ENCODE measurements at regions not wholly inside any gene's neighbourhood (a gene's known extent, or its start where the extent isn't known, plus 50 kb on each side); places are given as distances from the start of the nearest gene placed in this dataset.
"Not testable (repeated sequence)": the region's sequence is repeated elsewhere in the genome, so short reads cannot be mapped to it uniquely, and the experiment has no call there.

DNA sequence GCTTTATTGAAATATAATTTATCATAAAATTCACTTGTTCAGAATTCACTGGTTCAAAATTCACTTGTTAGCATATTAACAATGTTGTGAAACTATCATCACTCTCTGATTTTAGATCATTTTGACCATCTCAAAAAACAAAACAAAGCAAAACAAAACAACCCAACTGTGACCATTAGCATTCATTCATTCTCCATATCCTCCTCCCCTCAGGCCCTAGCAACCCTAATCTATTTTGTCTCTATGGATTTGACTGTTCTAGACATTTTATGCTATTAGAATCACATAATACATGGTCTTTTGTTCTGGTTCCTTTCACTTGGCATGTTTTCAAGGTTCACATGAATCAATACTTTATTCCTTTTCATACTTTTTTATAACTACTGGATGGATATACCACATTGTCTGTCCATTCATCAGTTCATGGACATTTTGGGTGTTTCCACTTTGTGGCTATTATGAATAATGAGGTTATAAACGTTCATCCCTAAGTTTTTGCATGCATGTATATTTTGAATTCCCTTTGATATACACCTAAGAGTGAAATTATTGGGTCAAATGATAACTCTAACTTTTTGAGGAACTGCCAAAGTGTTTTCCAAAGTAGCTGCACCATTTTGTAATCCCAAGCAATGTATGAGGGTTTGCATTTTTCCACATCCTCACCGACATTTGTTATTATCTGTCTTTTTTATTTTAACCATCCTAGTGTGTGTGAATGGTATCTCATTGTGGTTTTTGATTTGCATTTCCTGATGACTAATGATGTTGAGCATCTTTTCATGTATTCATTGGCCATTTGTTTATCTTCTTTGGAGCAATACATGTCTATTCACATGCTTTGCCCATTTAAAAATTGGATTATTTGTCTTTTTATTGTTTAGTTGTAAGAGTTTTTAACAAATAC is 304.1 kb downstream of the SH3GL2 start:
- ATAC-seq (no peak), DNase-seq (ENCODE audit: low spot score) (no peak)
- intact Hi-C loops (cut with DNase I), result no loop called here

DNA sequence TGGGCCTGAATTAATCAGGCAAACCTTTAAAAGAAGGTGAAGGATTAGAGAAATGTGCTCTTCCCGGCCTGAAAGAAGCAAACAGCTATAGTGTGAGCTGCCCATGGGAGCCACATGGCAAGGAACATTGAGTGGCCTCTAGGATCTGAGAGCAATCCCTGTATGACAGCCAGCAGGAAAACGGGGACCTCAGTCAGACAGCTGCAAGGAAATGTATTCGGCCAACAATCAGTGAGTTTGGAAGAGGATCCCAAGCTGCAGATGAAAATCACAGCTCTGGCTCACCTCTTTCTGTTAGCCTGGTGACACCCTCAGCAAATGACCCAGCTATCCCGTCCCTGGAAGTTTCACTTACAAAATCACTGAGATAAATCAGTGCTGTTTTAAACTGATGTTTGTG is 309.2 kb downstream of the SH3GL2 start:
- ATAC-seq (no peak), DNase-seq (ENCODE audit: low spot score) (no peak)
- intact Hi-C loops (cut with DNase I), result no loop called here

DNA sequence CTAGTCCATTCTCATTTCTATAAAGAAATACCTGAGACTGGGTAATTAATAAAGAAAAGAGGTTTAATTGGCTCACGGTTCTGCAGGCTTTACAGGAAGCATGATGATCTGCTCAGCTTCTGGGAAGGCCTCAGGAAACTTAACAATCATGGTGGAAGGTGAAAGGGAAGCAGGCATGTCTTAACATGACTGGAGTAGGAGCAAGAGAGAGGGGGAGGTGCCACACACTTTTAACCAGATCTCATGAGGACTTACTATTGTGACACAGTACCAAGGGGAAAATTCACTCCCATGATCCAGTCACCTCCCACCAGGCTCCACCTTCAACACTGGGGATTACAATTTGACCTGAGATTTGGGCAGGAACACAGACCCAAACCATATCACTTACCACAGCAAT is 310.1 kb downstream of the SH3GL2 start:
- intact Hi-C loops (cut with DNase I); DNase-seq (ENCODE audit: low spot score); ATAC-seq: not testable (repeated sequence)

DNA sequence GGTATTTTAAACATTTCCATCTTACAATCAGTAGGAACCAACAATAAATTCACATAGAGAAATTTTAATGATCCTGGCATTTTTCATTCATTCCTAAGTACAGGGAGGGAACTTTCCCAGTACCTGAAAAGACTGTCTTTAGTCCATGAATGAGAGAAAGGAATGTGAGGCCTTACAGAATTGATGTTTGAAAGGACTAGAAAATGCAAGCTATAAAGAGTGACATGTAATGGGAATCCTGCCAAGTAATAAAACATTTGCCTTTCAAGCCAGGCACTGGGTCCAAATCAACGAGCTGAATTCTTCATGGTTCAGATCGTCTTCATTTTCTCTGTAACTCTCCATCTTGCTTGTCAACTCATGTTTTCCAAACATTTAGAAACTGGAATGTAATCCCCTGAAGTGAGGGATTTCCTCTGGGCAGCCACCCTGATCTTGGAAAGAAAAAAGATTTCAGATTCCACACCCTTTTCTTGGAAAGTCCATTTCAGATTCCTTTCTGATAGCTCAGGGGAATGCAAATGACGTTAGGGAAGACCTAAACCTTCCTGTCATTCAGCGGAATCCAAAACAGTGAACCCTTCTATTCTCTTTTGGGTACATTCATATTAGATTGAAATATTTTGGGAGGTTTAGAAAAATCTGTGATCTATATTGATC is 315.8 kb downstream of the SH3GL2 start:
- no peak for DNase-seq (ENCODE audit: low spot score)
- no peak for ATAC-seq
- intact Hi-C loops (cut with DNase I), result no loop called here

DNA sequence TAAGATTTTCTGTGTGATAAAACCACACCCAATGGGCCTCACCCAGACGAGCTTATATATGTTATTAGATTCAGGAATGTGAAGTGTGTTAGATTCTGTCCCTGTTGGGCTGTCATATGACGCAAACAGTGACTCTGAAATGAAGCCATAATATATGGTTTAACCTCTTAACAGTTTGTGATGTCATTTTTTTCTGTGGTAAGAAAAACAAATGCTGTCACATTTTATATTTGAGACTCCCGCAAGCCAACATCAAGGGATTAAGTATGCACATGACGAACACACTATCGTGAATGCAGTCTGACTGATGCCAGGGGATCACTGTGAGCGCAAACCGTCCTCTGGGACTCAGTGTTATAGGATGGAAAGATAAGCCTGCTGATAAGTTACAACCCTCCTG is 321.7 kb downstream of the SH3GL2 start:
- intact Hi-C loops (cut with DNase I), result no loop called here
- ATAC-seq, result no peak
- DNase-seq (ENCODE audit: low spot score), result no peak

DNA sequence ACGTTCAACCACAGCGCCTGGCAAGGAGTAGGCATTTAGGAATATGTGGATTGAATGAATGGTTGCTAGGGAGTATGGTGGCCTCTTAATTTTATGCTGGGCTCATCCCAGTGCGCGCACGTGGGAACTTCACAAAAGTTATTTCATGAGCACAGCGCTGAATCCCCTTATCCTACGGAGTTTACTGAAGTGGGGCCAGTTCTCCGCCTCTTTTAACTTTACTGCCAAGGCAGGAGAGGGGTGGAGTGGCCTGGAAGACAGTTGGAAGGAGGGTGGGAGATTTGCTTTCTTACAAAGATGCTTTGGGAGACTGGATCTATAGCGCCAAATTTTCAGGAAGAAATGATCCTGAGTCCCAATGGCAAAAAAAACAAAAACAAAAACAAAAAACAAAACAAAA is 326.5 kb downstream of the SH3GL2 start:
- intact Hi-C loops (cut with DNase I), result no loop called here
- DNase-seq (ENCODE audit: low spot score), result no peak
- no peak for ATAC-seq

DNA sequence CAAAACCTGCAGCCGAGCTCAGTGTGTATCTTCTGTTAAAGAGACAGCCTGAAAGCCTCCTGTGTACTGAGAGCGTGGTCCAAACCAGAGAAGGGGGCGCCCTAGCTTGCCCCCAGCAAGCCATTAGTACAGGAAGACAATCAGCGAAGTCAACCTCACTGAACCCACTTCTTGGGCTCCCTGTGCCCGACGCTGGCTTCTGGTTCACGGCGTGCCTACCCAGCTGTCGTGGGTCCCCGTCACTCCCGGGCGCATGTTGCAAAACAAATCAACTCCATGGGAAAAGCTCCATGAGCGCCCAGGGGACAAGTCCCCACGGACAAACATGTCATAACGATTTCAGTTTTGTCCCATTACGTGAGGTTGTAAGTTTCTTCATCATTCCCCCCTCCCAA is 326.9 kb downstream of the SH3GL2 start:
- DNase-seq (ENCODE audit: low spot score) (no peak), ATAC-seq (peak; percentile 44)
- intact Hi-C loops (cut with DNase I), result no loop called here

DNA sequence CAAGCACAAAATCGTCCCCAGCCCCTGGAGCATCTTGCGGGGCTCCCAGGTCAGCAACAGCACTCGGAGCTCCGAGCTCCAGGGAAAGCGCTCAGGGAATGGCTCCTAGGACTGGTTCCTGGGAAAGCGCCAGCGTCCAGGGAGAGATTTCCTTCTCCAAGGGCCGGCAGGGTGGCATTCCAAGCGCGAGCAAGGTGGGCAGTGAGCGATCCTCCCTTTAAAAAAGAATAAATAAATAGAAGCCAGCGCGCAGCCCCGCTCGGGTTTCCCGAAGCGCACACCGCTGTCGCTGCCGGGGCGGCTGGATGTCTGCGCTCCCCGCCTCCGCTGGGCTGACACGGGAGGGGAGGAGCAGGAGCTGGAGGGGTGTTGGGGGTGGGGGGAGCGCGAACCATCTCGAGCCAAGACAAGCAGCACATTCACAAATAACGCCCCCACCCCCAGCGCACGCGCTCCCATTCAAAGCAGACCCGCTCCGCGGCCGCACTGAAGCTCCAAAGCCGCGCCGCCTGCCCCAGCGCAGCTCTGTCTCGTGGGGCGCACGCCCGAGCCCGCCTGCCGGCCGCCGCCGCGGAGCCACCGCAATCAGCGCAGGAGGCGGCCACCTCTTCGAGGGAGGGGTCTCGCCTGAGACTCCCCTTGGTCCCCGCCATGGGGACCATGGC is 327.4 kb downstream of the SH3GL2 start:
- ATAC-seq (peak; percentile 61), DNase-seq (ENCODE audit: low spot score) (no peak)
- intact Hi-C loops (cut with DNase I), result no loop called here

DNA sequence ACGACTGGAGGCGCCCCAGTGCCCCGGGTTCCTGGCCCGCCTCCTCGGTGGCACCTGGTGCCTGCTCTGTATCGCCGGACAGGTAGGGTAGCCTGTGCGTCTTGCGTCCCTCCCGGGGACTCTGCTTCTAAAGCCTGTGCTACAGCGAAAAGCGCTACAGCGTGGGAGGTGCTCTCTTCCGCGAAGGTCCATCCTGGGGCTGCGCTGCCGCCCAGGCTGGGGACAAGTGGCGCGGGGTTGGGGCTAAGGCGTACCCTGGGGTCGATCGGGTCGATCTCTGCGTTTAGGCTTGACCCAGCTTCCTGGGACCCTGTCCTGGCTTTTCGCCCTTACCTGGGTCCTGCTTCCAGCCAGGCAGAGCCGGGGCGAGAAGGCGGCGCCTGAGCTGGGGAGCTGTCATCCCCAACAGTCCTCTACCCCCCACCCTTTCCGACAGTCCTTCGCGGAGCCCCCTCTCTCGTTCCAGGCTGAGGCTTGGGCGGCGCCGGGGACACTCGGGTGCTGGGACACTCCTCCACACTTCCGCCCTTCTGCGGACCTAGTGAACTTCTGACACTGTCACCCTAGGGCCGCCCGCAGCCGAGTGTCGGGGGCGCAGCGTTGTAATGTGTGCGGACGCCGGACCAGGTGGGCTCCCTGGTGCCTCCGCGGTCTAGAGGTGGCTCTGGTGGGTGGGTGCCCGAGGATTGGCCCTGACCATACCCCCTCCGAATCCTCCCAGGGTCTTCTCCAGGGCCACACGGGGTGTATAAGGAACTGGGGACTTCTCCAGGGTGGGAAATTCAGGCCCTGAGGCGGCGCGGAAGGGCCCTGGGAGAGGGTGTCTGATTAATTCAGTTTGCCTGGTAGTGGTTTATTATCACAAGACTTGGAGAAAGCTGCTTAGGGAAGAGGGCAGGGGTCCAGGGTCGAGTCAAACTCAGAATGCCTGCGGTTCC is 328.2 kb downstream of the SH3GL2 start:
- ATAC-seq (peak; percentile 65), DNase-seq (ENCODE audit: low spot score) (no peak)
- intact Hi-C loops (cut with DNase I), result no loop called here

DNA sequence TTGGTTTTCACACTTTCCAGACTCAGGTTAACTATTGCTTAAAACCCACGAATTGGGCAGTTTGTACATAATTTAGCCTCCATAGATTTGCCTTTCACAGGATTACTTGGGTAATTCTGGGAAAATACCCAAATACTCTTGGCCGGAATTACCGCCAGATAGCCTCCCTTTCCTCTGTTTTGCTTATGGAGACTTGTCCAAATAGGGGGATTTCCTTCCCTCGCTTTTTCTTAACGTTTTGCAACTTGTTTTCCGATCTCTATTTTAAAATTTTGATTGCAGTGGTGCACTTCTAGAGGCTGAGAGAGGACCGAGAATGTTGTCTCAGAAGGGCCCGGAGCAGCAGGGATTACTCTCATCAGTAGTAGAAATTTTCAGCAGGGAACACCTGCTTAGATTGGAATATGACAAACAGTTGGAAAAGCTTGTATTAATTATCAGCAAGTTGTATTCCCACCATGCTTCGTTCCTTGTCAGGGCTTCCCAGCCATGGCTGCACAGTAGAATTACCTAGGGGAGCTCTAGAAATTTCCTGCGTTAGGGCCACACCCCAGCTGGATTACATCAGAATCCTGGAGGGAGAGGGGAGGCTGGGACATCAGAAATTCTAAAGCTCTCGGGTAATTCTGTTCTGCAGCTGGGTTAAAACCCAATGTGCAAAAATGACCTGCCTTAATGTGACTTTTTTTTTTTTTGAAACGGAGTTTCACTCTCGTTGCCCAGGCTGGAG is 329.1 kb downstream of the SH3GL2 start:
- no peak for DNase-seq (ENCODE audit: low spot score)
- intact Hi-C loops (cut with DNase I), result no loop called here

DNA sequence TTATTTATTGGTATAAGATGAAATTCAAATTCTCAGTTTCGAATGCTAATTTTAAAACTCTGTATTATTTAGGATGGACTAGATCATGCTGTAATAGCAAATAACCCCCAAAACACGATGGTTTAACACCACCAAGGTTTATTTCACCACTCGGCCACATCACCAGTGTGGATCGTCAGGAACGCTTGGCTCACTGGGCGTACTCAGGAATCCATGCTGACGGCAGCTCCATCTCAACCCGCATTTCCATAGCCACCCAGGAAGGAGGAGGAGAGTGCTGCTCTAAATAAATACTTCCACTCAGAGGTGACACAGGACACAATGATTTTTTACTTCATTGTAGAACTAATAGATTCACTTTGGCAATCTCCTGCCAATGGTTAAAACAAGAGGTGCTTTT is 347.4 kb downstream of the SH3GL2 start:
- intact Hi-C loops (cut with DNase I), result no loop called here
- ATAC-seq (no peak), DNase-seq (ENCODE audit: low spot score) (no peak)

More for the DNA sequence above, 329.1 kb downstream of the SH3GL2 start:
- peak; percentile 43 for ATAC-seq

DNA sequence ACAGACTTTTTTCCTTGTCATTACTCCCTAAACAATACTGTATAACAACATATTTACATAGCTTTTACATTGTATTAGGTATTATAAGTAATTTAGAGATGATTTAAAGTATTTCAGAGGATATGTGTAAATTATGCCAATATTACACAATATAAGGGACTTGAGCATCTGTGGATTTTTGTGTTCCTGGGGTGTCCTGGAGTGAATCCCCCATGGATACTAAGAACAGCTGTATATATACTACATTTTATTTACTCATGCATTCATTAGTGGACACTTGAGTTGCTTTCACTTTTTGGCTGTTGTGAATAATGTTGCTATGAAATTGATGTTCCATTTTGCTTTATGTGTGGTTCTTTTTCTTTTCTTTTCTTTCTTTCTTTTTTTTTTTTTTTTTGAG is 348.8 kb downstream of the SH3GL2 start:
- intact Hi-C loops (cut with DNase I), result no loop called here
- DNase-seq (ENCODE audit: low spot score) (no peak), ATAC-seq (no peak)

DNA sequence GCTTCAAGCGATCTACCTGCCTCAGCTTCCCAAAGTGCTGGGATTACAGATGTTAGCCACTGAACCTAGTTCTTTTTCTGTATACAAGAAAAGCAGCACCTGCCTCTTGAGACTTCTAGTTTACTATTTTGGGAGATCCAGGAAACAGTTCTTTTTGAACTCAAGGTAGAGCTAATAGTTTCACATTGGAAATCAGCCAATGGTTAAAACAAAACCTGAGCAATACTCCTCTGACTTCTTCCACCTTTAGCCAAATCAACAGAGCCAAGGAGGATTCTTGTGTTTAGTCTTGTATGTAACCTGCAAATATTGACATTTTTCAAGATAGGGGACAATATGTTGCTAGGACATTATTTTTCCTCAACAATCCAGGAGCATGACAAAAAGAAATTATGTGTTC is 349.4 kb downstream of the SH3GL2 start:
- ATAC-seq, result no peak
- DNase-seq (ENCODE audit: low spot score), result no peak
- intact Hi-C loops (cut with DNase I), result no loop called here

DNA sequence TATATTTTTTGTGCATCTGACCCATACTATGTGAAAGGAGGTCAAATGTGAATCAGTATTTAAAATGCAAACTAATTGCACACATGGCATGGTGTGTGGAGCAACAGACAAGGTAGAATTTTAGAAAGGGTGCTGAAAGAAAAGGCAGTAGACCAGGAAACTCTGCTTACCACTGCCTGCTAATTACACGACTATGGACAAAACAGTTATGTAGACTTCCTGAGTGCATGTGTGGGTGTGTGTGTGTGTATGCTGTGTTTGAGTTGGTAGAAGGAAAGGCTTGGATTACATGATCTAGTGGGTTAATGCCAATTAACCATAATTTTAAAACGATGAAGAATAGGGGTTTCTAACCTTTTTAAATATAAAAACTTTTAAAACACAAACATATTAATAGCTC is 349.9 kb downstream of the SH3GL2 start:
- intact Hi-C loops (cut with DNase I), result no loop called here
- DNase-seq (ENCODE audit: low spot score), result no peak
- no peak for ATAC-seq

DNA sequence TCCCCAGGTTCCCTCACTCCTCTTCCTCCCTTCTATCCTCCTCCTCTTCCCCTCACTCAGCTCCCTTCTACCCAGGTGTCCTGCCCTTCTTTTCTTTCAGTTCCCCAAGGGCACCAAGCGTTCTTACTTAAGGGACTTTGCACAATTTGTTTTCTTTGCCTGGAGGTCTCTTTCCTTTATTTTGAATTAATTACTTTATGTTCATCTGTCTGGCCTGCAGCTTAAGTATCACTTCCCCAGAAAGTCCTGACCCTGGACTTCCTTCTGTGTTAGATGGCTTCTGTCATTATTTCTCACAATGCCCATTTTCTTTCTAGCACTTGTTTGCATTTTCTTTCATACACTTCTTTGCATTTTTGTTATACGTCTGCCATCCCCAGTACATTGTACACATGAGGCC is 350.6 kb downstream of the SH3GL2 start:
- ATAC-seq, result no peak
- no peak for DNase-seq (ENCODE audit: low spot score)
- intact Hi-C loops (cut with DNase I), result no loop called here

DNA sequence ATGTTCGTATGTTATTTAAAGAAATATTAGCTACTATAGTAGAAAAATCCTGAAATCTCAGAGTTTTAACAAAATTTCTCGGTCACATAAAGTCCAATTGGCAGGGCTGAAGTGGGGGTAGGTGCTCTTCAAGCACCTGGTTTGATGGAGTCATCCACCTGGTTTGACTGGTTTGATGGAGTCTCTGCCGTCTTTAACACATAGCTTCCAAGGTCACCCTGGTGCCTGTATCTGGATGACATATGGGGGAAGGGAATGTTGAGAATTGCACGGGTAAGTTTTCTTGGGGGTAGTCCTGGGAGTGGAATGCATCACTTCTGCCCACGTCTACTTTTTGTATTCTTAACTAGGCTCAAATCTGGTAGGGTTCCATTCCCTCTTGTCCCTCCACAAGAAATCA is 351.2 kb downstream of the SH3GL2 start:
- ATAC-seq (no peak), DNase-seq (ENCODE audit: low spot score) (no peak)
- intact Hi-C loops (cut with DNase I), result no loop called here

DNA sequence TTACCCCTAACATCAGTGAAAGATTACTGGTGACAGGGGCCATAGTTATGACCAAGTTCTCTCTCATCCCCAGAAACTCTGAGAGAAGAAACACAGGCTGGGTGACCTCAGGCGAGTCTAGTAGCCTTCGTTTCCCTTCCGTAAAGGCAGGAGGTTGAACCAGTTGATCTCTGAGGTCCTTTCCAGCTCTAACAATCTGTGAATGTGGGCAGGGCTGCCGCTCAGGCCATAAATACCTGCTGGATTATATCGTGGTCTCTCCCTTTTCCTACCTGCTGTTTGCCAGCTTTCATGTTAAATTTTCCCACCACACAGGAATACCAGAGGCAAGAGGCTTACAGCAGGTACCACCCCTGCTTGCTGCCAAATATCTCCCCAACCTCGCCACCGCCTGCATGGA is 357.5 kb downstream of the SH3GL2 start:
- intact Hi-C loops (cut with DNase I), result no loop called here
- ATAC-seq (no peak), DNase-seq (ENCODE audit: low spot score) (no peak)

DNA sequence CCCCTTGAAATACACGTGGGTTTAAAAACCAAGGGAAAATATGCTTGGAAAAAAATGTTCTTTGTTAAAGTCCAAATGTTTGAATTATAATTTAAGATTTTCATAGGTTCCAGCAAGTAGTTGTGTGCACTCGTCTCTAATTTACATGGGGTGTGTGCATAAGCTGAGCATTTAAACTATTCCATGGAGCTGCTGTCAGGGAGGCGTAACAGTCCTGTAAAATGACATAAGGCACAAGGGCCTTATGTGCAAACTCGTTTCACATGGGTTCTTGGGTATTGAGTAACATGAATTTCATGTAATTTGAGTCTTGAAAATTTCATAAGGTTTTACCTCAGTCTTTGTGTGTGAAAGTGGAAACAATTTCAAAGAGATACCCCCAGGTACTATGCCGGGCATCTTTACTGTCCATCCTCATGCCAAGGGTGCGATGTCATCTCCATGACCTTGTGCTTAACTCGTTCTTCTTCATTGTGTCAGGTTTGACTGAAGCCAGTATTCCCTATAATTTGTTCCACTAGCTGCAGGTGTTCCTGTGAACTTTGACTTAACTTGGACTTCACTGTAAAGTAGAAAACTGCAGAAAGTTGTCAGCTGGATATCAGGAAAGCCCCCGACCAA is 359.3 kb downstream of the SH3GL2 start:
- intact Hi-C loops (cut with DNase I), result no loop called here
- no peak for ATAC-seq
- DNase-seq (ENCODE audit: low spot score), result no peak

All from sciatic nerve (tissue), 2 donors.